CD4-positive, alpha-beta T cell treated with Interleukin-4 for 4 hours (primary cell): ENCODE measurements at regions not wholly inside any gene's neighbourhood (a gene's known extent, or its start where the extent isn't known, plus 50 kb on each side); places are given as distances from the start of the nearest gene placed in this dataset.
"Not testable (repeated sequence)": the region's sequence is repeated elsewhere in the genome, so short reads cannot be mapped to it uniquely, and the experiment has no call there.

Source experiments
- DNase-seq: peaks from one replicate; pipeline ENCODE4 v3.0.0-alpha.2; 2020

GRCh38 chr18:42486271-42486670 lies 531.2 kb downstream of the PIK3C3 start:
- no peak for DNase-seq

GRCh38 chr18:42508683-42509296 lies 553.8 kb downstream of the PIK3C3 start:
- DNase-seq: no peak

DNA sequence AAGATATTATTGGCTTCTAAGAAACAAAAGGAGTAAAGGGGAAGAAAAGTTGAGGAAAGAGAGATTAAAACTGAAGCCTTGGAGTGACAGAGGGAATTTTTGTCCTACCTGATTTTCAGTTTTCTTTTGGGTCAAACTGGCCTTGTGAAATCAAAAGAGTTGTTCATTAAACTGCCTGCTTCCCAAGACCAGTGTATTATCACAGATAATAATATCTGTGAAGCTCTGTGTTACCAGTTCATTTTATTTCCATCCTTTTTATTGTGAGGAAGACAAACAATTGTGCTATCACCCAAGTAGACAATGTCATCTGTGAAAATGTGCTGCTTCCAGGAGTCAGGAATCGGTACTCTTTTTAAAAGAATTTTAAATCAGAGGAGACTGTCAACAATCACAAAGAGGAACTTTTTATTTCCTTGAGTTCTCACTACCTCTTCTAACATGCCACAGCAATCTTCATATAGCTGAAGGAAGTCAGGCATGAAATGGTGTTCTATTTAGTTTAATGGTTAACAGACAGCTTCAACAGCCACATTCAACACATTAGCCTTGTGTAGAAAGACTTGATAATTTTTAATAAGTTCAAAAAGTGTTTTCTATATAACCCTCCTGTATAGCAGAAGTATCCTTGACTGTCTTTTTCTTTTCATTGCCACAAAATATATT lies 554.8 kb downstream of the PIK3C3 start:
- DNase-seq: no peak

DNA sequence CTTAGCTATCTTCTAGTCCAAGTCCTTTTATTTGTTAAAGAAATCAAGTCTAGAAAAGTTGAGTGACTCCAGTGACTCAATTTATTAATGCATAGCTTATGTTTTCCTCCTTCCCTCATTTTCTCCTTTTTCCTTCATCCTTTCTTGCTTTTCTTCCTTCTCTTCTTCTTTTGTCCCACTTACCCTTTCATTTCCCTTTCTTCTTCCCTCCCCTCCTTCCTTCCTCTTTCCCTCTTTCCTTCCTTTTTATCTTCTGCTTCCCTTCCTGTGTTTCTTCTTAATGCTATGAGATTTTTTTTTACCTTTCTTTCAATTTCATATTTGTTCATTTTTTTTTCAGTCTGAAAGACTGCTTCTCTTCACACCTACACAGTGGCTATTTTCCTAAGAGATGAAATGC lies 555.5 kb downstream of the PIK3C3 start:
- no peak for DNase-seq

GRCh38 chr18:42513441-42513840 lies 558.4 kb downstream of the PIK3C3 start:
- no peak for DNase-seq

DNA sequence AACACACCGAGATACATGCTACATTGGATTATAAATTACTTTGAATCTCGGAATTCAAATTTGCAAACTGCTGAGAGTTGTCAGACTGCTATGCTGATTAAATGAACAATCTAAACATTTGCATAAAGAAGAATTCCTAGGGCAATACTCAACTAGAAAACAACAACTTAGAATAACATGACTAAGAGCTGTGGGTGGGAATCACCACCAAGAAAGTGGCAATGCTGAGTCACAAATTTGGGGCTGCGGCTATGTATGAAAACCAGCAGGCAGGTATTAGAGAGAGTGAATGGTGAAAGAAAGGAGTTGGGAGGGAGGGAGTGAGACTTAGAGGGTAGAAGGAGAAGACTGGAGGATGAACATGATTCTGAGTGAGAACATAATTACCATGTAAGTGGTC lies 559.5 kb downstream of the PIK3C3 start:
- DNase-seq: no peak

- DNase-seq: no peak
Observed at GRCh38 chr18:42517896-42518295, 562.9 kb downstream of the PIK3C3 start.

DNA sequence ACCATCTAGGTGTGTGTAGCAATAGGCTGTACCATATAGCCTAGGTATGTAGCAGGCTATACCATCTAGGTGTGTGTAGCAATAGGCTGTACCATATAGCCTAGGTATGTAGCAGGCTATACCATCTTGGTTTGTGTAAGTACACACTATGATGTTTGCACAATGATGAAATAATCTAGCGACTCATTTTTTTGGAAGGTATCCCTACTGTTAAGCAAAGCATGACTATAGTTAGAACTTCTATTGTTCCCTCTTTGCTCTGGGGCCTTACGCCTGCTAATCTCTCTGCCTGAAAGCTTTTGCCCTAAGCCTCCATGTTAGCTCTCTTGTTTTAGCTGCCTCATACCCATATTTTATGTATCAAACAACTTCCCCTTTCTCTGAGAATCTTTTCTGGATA lies 563.3 kb downstream of the PIK3C3 start:
- DNase-seq: not testable (repeated sequence)

DNA sequence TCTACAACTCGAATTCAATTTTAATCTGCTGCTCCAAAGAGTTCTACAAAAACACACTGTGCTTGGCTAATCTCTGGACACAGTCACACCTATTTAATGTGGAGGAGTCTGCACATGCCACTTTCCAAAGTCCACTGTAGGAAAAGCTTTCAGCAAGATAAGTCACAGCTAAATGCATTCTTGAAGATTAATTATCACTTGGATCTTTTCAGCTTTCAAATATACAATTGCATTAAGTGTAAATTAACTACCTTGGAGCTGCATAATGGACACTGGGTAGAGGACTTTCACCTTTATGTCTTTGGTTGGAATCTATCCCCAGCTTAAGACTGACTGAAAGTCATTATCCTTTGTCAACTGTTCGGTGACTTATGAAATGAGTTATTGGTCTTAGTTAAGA lies 565.1 kb downstream of the PIK3C3 start:
- DNase-seq: no peak

- no peak for DNase-seq
Observed at GRCh38 chr18:42525905-42526304, 570.9 kb downstream of the PIK3C3 start.

DNA sequence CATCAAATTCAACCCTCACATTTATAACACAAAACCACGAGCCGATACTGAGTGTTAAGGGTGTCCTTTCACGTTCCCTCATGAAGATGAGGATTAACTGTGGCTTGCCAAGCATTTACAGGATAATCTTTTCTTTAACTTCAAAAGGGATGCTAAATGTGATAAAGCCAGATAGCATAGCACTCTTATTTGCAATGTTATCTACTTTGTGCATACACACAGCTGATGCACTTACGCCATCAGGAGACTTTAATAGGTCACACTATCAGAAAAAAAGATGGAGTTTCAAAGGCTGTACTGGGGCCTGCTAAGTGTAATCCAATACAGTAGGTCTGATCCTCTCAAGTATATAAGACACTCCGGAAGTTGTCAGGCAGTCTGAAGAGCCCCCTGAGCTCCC lies 572.7 kb downstream of the PIK3C3 start:
- no peak for DNase-seq

GRCh38 chr18:42530276-42530675 lies 575.2 kb downstream of the PIK3C3 start:
- no peak for DNase-seq

DNA sequence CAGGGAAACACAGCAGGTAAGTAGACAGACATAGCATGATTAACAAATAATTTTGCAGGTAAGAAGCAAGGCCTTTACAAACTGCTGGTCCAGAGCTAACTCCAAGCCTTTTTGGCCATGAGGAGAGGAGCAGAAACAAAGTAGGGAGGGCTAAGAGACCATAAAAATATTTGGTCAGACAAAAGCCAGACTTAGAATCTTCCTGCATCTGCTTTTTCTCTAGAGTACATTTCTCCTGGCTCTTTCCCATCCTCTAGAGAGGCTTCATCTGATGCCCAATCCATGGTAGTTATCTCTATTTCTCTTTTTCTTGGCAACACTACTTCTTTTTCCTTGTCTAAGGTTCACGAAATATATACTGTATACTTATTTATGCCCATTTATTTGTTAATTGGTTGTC lies 577.1 kb downstream of the PIK3C3 start:
- no peak for DNase-seq

- no peak for DNase-seq
Observed at GRCh38 chr18:42533009-42533575, 578.1 kb downstream of the PIK3C3 start.

DNA sequence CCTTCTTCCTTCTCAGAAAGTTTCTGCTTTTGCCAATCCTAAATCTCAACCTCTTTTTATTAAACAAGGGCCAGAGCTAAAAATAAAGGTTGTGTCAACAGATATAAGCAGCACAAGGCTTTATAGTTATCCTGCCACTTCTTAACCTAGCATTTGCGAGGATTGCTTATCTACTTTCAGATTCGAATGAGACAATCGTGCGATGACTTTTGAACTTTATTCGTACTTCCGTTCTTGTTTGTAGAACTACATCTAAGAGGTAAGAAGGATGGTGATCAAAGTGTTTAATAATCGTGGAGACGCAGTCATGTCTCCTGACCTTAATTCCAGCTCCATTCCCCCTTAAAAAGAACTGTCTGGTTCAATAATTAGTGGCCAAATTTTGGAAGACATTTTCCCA lies 578.6 kb downstream of the PIK3C3 start:
- no peak for DNase-seq

GRCh38 chr18:42534313-42534712 lies 579.3 kb downstream of the PIK3C3 start:
- DNase-seq: no peak

- DNase-seq: no peak
Observed at GRCh38 chr18:42536442-42536841, 579.0 kb downstream of the RIT2 start.

- no peak for DNase-seq
Observed at GRCh38 chr18:42537291-42537690, 578.2 kb downstream of the RIT2 start.

- DNase-seq: no peak
Observed at GRCh38 chr18:42544901-42545300, 570.6 kb downstream of the RIT2 start.

- no peak for DNase-seq
Observed at GRCh38 chr18:42545825-42546224, 569.7 kb downstream of the RIT2 start.

GRCh38 chr18:42548493-42548892 lies 567.0 kb downstream of the RIT2 start:
- no peak for DNase-seq

DNA sequence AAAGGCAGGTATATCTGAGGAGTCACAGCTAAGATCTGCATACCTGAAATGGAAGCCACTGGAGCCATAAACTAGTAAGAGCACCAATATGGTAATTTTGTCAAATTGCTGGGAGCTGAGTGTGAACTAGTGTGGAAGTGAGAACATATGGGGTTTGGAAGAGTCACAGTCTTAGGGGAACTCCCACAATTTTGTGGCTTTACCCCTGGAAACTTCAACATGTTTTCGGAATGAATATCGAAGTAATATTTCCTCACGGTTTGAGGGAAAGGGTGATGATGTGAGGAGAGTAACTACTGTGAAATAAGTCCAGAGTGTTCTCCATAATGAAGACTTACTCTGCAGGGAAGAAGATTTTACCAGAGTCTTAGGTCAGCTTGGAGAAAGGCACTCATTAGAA lies 565.9 kb downstream of the RIT2 start:
- DNase-seq: no peak

DNA sequence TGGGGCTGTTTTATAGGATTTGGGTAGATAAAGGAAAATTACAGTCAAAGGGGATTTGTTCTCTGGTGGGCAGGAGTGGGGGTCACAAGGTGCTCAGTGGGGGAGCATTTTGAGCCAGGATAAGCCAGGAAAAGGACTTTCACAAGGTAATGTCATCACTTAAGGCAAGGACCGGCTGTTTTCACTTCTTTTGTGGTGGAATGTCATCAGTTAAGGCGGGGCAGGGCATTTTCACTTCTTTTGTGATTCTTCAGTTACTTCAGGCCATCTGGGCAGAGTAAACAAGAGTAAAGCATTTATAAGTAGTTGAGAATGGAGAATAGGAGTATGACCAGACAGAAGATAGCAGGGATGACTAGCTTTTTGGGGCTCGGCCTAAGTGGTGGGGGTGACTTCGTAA lies 562.9 kb downstream of the RIT2 start:
- not testable (repeated sequence) for DNase-seq

GRCh38 chr18:42559069-42559690 lies 556.3 kb downstream of the RIT2 start:
- no peak for DNase-seq
